CD8-positive, alpha-beta memory T cell (primary cell): ENCODE measurements at regions not wholly inside any gene's neighbourhood (a gene's known extent, or its start where the extent isn't known, plus 50 kb on each side); places are given as distances from the start of the nearest gene placed in this dataset.

Experiments
- CTCF ChIA-PET: fragments of 350-600 bp; sonication (Branson Sonifier 250); formaldehyde crosslinking; loops from one replicate; lab custom pipeline; 2021; ENCODE audit warnings: antibody characterized with exemption; lab: Charles Lee
- POLR2A ChIA-PET: fragments of 350-600 bp; sonication (Branson Sonifier 250); formaldehyde crosslinking; loops from one replicate; lab custom pipeline; 2021; ENCODE audit warnings: antibody characterized with exemption; lab: Charles Lee
- DNase-seq, 5 donors: peaks; one replicate each; pipeline versions ENCODE4 v3.0.0 to v3.0.0-alpha.2; 2020 to 2022; ENCODE audit warnings: mixed read lengths in 1 of 5
- H3K27ac ChIP-seq: one replicate; pipeline ENCODE4 v1.7.0; 2013; ENCODE audit warnings: low read depth, mild to moderate bottlenecking, low read length, moderate library complexity
- H3K27me3 ChIP-seq: 2 replicates; pipeline ENCODE4 v1.7.0; 2013; ENCODE audit warnings: low read length, mild to moderate bottlenecking; ENCODE audit not compliant: insufficient read depth, poor library complexity, severe bottlenecking
- H3K36me3 ChIP-seq: 2 replicates; pipeline ENCODE4 v1.7.0; 2013; ENCODE audit warnings: mild to moderate bottlenecking, low read length, moderate library complexity; ENCODE audit not compliant: insufficient read depth
- H3K4me1 ChIP-seq: 2 replicates; pipeline ENCODE4 v1.7.0; 2013; ENCODE audit warnings: mild to moderate bottlenecking, low read length, moderate library complexity; ENCODE audit not compliant: insufficient read depth
- H3K4me3 ChIP-seq: 2 replicates; pipeline ENCODE4 v1.7.0; 2013; ENCODE audit warnings: mild to moderate bottlenecking, low read length
- H3K9me3 ChIP-seq: 2 replicates; pipeline ENCODE4 v1.7.0; 2013; ENCODE audit warnings: mild to moderate bottlenecking, low read length
- H3K27ac Mint-ChIP-seq, 8 donors: one replicate each; pipeline ENCODE4 v1.8.0; 2020 to 2021; ENCODE audit warnings: mixed read lengths in 8 of 8, mild to moderate bottlenecking in 6 of 8, inconsistent platforms in 3 of 8, moderate library complexity in 3 of 8
- H3K27me3 Mint-ChIP-seq, 2 donors: one replicate each; pipeline ENCODE4 v1.8.0; 2020 to 2021; ENCODE audit warnings: mixed read lengths in 2 of 2, mild to moderate bottlenecking in 1 of 2, moderate library complexity in 1 of 2
- H3K36me3 Mint-ChIP-seq, 3 donors: one replicate each; pipeline ENCODE4 v1.8.0; 2020 to 2021; ENCODE audit warnings: mixed read lengths in 3 of 3, inconsistent platforms in 1 of 3, mild to moderate bottlenecking in 1 of 3
- H3K4me1 Mint-ChIP-seq, 3 donors: one replicate each; pipeline ENCODE4 v1.8.0; 2020 to 2021; ENCODE audit warnings: mixed read lengths in 3 of 3, inconsistent platforms in 1 of 3, mild to moderate bottlenecking in 1 of 3
- H3K4me3 Mint-ChIP-seq, 7 donors: one replicate each; pipeline ENCODE4 v1.8.0; 2020 to 2021; ENCODE audit warnings: mixed read lengths in 7 of 7, mild to moderate bottlenecking in 6 of 7, moderate library complexity in 4 of 7, inconsistent platforms in 2 of 7
- H3K9me3 Mint-ChIP-seq, 5 donors: one replicate each; pipeline ENCODE4 v1.8.0; 2020 to 2022; ENCODE audit warnings: mixed read lengths in 5 of 5, mild to moderate bottlenecking in 3 of 5, moderate library complexity in 2 of 5, inconsistent platforms in 1 of 5

DNA sequence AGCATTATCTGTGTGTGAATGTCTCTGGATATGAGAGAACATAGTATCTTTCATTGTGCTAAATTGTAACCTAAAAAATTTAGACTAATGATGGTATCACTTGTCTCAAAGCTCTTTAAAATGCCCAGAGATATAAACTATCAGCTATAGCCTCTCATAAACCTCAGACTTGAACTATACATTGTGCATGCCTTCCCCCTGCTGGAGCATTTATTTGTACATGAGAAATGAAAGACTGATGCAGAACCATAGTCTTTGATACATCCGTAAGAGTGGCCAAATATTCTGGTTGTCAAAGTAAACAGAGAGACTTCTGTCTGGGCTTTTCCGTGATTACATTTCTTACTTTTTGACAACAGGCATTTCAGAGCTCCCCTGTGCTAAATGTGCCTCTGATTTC, 71.9 kb upstream of the CCDC68 start:
- H3K4me1 Mint-ChIP-seq, result no peaks in the 10 kb centered on the region
- no peak overlapping the region for H3K27ac ChIP-seq
- H3K9me3 ChIP-seq, result no peaks in the 10 kb centered on the region
- no peak overlapping the region for H3K27ac Mint-ChIP-seq
- CTCF ChIA-PET, result no interaction called here
- H3K27me3 Mint-ChIP-seq, result no peaks in the 10 kb centered on the region
- H3K9me3 Mint-ChIP-seq, result peaks cover 0 to 3% (median 0%) of the 10 kb centered on the region in 5 donors
- peaks cover 3% of the 10 kb centered on the region for H3K27me3 ChIP-seq
- H3K36me3 Mint-ChIP-seq, result no peaks in the 10 kb centered on the region
- no peak overlapping the region for H3K4me3 Mint-ChIP-seq
- POLR2A ChIA-PET, result no interaction called here
- no peaks in the 10 kb centered on the region for H3K36me3 ChIP-seq
- no peak overlapping the region for H3K4me3 ChIP-seq
- H3K4me1 ChIP-seq, result no peaks in the 10 kb centered on the region
- no peak for DNase-seq

DNA sequence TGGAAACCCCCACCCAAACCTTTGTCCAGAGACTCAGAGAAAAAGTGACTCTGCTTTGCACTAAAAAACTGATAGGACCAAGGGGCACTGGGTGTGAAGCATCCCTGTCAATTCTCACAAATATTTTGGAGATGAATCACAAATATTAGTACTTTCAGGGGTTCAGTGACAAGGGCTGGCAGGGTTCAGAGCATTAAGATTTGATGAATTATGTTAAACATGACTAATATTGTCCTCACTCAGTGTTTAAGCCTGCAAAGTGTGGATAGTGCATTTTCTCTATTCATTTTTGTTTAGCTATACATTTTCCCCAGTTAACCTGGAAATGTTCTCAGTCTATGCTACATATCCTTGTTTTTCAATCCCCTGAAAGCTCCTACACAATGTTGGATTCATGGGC, 65.3 kb upstream of the CCDC68 start:
- H3K4me3 ChIP-seq, result no peak overlapping the region
- Mint-ChIP-seq H3K36me3 (no peaks in the 10 kb centered on the region), H3K9me3 (peaks cover 0 to 5% (median 0%) of the 10 kb centered on the region in 5 donors), H3K4me1 (no peaks in the 10 kb centered on the region), H3K27ac (peak overlapping the region in 1 of 8 donors; percentile 58), H3K27me3 (no peaks in the 10 kb centered on the region), H3K4me3 (no peak overlapping the region)
- no peaks in the 10 kb centered on the region for H3K36me3 ChIP-seq
- no peak overlapping the region for H3K27ac ChIP-seq
- no peak for DNase-seq
- POLR2A ChIA-PET, result no interaction called here
- H3K27me3 ChIP-seq, result peaks cover 3% of the 10 kb centered on the region
- no peaks in the 10 kb centered on the region for H3K9me3 ChIP-seq
- H3K4me1 ChIP-seq, result no peaks in the 10 kb centered on the region
- CTCF ChIA-PET, result interaction anchor here (1.6 kb wide), 1 partner anchor 9 kb away, joined by 3 read pairs; no protein-coding TSS in a partner anchor

DNA sequence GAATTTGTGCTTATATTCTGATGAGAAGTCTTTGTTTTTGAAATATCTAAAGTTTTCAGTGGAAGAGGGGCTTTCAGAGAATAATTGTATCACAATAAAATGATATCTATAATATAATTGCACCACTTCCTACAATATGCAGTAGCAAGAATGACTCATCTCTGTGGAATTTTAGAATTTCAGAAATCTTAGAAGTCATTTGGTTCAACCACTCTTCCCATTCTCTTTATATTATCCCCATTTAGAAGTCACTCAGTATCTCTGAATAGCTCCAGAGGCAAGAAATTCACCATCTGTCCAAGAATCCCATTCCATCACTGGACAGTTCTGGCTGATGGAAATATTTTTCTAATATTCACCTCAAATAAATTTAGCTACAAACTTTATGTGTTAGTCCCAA, 59.3 kb upstream of the CCDC68 start:
- Mint-ChIP-seq H3K27me3 (no peaks in the 10 kb centered on the region), H3K9me3 (peaks cover 0 to 2% (median 0%) of the 10 kb centered on the region in 5 donors), H3K4me1 (no peaks in the 10 kb centered on the region), H3K4me3 (no peak overlapping the region), H3K27ac (no peak overlapping the region), H3K36me3 (no peaks in the 10 kb centered on the region)
- DNase-seq, result no peak
- Histone ChIP-seq H3K36me3 (no peaks in the 10 kb centered on the region), H3K9me3 (no peaks in the 10 kb centered on the region), H3K4me3 (no peak overlapping the region), H3K27ac (no peak overlapping the region), H3K4me1 (no peaks in the 10 kb centered on the region), H3K27me3 (no peaks in the 10 kb centered on the region)
- ChIA-PET POLR2A (no interaction called here), CTCF (no interaction called here)

DNA sequence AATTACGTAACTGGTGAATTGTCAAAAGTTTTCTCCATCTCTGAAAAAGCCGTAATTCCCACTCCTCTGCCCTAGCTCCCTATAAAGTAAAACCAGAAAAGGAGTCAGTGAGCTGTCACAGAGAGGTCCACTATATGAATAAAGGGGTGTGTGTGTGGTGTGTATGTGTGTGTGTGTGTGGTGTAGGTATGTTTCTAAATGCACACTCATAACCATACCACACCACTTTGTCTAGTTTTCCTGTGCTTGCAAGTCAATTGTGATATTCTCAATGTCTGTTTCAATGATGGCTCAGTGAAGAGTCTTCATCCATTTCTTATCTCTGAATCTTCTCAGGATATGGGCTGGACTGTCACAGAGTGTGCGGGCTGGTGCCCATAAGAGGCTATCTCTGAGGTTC, 54.8 kb upstream of the CCDC68 start:
- POLR2A ChIA-PET, result no interaction called here

DNA sequence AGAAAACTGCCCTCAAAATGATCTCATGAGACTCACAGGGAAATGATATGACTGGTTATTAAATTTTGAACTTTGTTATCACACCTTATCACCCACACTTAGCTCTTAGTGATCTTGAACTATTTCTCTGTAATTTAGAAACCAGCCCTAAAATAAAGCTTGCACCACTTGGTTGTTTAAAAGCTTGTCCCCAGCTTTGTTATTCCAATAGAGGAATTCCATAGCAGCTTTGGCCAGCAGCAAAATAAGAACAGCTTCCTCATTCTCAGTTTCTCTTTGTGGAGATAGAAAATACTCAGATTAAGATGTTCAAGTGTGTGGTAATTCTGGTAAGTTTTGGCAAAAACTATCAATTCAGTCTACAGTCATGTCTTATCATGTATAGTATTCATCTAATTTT, 54.4 kb upstream of the CCDC68 start:
- Mint-ChIP-seq H3K36me3 (no peaks in the 10 kb centered on the region), H3K9me3 (no peaks in the 10 kb centered on the region), H3K27me3 (peaks cover 0 to 4% of the 10 kb centered on the region in 2 donors), H3K27ac (no peak overlapping the region), H3K4me3 (no peak overlapping the region), H3K4me1 (no peaks in the 10 kb centered on the region)
- ChIA-PET POLR2A (no interaction called here), CTCF (no interaction called here)
- Histone ChIP-seq H3K27me3 (no peaks in the 10 kb centered on the region), H3K9me3 (no peaks in the 10 kb centered on the region), H3K4me3 (no peak overlapping the region), H3K27ac (no peak overlapping the region), H3K36me3 (no peaks in the 10 kb centered on the region), H3K4me1 (no peaks in the 10 kb centered on the region)
- DNase-seq, result no peak

More for the DNA sequence above, 54.8 kb upstream of the CCDC68 start:
- CTCF ChIA-PET, result no interaction called here
- no peaks in the 10 kb centered on the region for H3K4me1 Mint-ChIP-seq
- H3K27ac Mint-ChIP-seq, result no peak overlapping the region
- no peaks in the 10 kb centered on the region for H3K36me3 ChIP-seq
- no peak overlapping the region for H3K27ac ChIP-seq
- DNase-seq, result no peak
- no peak overlapping the region for H3K4me3 ChIP-seq
- no peaks in the 10 kb centered on the region for H3K9me3 ChIP-seq
- no peak overlapping the region for H3K4me3 Mint-ChIP-seq
- H3K9me3 Mint-ChIP-seq, result no peaks in the 10 kb centered on the region
- H3K36me3 Mint-ChIP-seq, result no peaks in the 10 kb centered on the region
- H3K4me1 ChIP-seq, result no peaks in the 10 kb centered on the region
- no peaks in the 10 kb centered on the region for H3K27me3 ChIP-seq
- peaks cover 0 to 4% of the 10 kb centered on the region in 2 donors for H3K27me3 Mint-ChIP-seq

DNA sequence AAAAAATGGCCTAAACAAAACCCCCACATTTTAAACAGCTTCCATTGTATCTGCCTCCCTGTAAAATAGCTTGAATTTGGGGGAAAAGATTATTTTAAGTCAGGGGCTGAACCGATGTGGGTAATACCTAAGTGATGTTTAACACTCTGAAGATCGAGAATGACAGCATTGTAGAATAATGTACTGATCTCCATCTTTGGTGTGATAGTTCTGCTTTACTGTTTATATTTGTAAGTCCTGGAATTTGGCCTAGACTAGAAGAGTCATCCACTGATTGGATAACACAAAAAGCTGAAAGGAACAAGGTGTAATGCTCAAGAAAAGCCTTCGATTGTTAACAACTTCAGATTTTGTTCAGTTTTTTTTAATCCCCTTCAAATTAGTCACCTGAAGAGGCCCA, 53.8 kb upstream of the CCDC68 start:
- no peaks in the 10 kb centered on the region for H3K27me3 ChIP-seq
- H3K36me3 ChIP-seq, result no peaks in the 10 kb centered on the region
- no peak overlapping the region for H3K27ac ChIP-seq
- H3K9me3 ChIP-seq, result no peaks in the 10 kb centered on the region
- H3K4me3 ChIP-seq, result no peak overlapping the region
- Mint-ChIP-seq H3K27ac (no peak overlapping the region), H3K27me3 (peaks cover 0 to 4% of the 10 kb centered on the region in 2 donors), H3K4me1 (no peaks in the 10 kb centered on the region), H3K9me3 (no peaks in the 10 kb centered on the region), H3K36me3 (no peaks in the 10 kb centered on the region), H3K4me3 (no peak overlapping the region)
- no peak for DNase-seq
- no peaks in the 10 kb centered on the region for H3K4me1 ChIP-seq
- CTCF ChIA-PET, result no interaction called here
- POLR2A ChIA-PET, result no interaction called here

DNA sequence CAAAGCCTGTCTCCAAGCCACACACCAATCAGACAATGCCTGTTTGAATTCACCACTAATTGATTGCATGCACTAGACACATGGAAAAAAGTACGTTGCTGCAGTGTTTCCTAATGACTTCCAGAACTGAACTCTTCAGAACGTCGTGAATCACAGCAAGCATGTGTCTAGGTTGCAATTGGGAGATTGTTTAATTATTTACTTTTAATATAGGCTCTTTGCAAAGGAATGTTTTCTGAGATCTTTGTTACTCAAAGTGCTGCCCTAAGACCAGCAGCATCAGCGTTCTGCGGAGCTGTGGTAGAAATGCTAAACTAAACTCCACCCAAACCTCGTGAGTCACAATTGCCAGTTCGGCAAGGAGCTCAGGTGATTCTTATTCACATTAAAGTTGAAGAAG, 52.7 kb upstream of the CCDC68 start:
- POLR2A ChIA-PET, result no interaction called here
- H3K9me3 Mint-ChIP-seq, result peaks cover 0 to 2% (median 0%) of the 10 kb centered on the region in 5 donors
- Histone ChIP-seq H3K27ac (no peak overlapping the region), H3K4me1 (no peaks in the 10 kb centered on the region), H3K27me3 (no peaks in the 10 kb centered on the region), H3K4me3 (no peak overlapping the region), H3K9me3 (no peaks in the 10 kb centered on the region), H3K36me3 (no peaks in the 10 kb centered on the region)
- H3K27me3 Mint-ChIP-seq, result peaks cover 0 to 4% of the 10 kb centered on the region in 2 donors
- H3K27ac Mint-ChIP-seq, result no peak overlapping the region
- CTCF ChIA-PET, result no interaction called here
- no peaks in the 10 kb centered on the region for H3K4me1 Mint-ChIP-seq
- DNase-seq, result no peak
- no peaks in the 10 kb centered on the region for H3K36me3 Mint-ChIP-seq
- H3K4me3 Mint-ChIP-seq, result no peak overlapping the region
